ENCODE measurements at regions not wholly inside any gene's neighbourhood (a gene's known extent, or its start where the extent isn't known, plus 50 kb on each side); places are given as distances from the start of the nearest gene placed in this dataset.

GRCh38 chr6:134738211-134738885 is 211.6 kb downstream of the ALDH8A1 start:
- no peak for DNase-seq

GRCh38 chr6:134735461-134735860 is 214.4 kb downstream of the ALDH8A1 start:
- no peak for DNase-seq

GRCh38 chr6:134734312-134734869 is 215.5 kb downstream of the ALDH8A1 start:
- no peak for DNase-seq

- no peak for DNase-seq
Observed at GRCh38 chr6:134733801-134734200, 216.1 kb downstream of the ALDH8A1 start.

- DNase-seq = no peak
Observed at GRCh38 chr6:134732763-134733162, 217.1 kb downstream of the ALDH8A1 start.

- DNase-seq = no peak
Observed at GRCh38 chr6:134731615-134732014, 218.3 kb downstream of the ALDH8A1 start.

GRCh38 chr6:134730013-134730412 is 219.9 kb downstream of the ALDH8A1 start:
- no peak for DNase-seq

GRCh38 chr6:134729561-134729960 is 220.3 kb downstream of the ALDH8A1 start:
- DNase-seq = no peak

- DNase-seq = no peak
Observed at GRCh38 chr6:134727081-134727480, 222.8 kb downstream of the ALDH8A1 start.

GRCh38 chr6:134725590-134725989 is 224.3 kb downstream of the ALDH8A1 start:
- no peak for DNase-seq

- no peak for DNase-seq
Observed at GRCh38 chr6:134724771-134725340, 225.0 kb downstream of the ALDH8A1 start.

- DNase-seq = no peak
Observed at GRCh38 chr6:134723081-134723871, 226.6 kb downstream of the ALDH8A1 start.

- no peak for DNase-seq
Observed at GRCh38 chr6:134722200-134722870, 227.6 kb downstream of the ALDH8A1 start.

GRCh38 chr6:134721060-134721405 is 228.9 kb downstream of the ALDH8A1 start:
- no peak for DNase-seq

- no peak for DNase-seq
Observed at GRCh38 chr6:134720353-134721059, 229.4 kb downstream of the ALDH8A1 start.

GRCh38 chr6:134719911-134720310 is 230.0 kb downstream of the ALDH8A1 start:
- no peak for DNase-seq

GRCh38 chr6:134719286-134719685 is 230.6 kb downstream of the ALDH8A1 start:
- DNase-seq = no peak

- DNase-seq = no peak
Observed at GRCh38 chr6:134714679-134715078, 235.2 kb downstream of the ALDH8A1 start.

GRCh38 chr6:134714113-134714512 is 235.8 kb downstream of the ALDH8A1 start:
- DNase-seq = no peak

- no peak for DNase-seq
Observed at GRCh38 chr6:134712311-134712710, 237.6 kb downstream of the ALDH8A1 start.

GRCh38 chr6:134708079-134708478 is 241.8 kb downstream of the ALDH8A1 start:
- no peak for DNase-seq

GRCh38 chr6:134707342-134708031 is 242.4 kb downstream of the ALDH8A1 start:
- DNase-seq = no peak
